HG02981 (cell line): ENCODE measurements at regions not wholly inside any gene's neighbourhood (a gene's known extent, or its start where the extent isn't known, plus 50 kb on each side); places are given as distances from the start of the nearest gene placed in this dataset.
"Not testable (repeated sequence)": the region's sequence is repeated elsewhere in the genome, so short reads cannot be mapped to it uniquely, and the experiment has no call there.

Experiments
- ATAC-seq: cut with Tn5 transposase; IDR thresholded peaks from one replicate; pipeline ENCODE4 v1.9.1; 2021; ENCODE audit warnings: mild to moderate bottlenecking, moderate library complexity; ENCODE audit not compliant: unreplicated experiment

GRCh38 chr1:157235307-157235706 lies 97.1 kb upstream of the ETV3 start:
- no peak for ATAC-seq

- no peak for ATAC-seq
Observed at GRCh38 chr1:157234705-157235273, 96.6 kb upstream of the ETV3 start.

GRCh38 chr1:157233131-157233530 lies 94.9 kb upstream of the ETV3 start:
- peak; percentile 81 for ATAC-seq

GRCh38 chr1:157231846-157232525 lies 93.8 kb upstream of the ETV3 start:
- no peak for ATAC-seq

GRCh38 chr1:157230500-157230899 lies 92.3 kb upstream of the ETV3 start:
- ATAC-seq: no peak

GRCh38 chr1:157227700-157228099 lies 89.5 kb upstream of the ETV3 start:
- ATAC-seq: no peak

GRCh38 chr1:157226739-157227138 lies 88.5 kb upstream of the ETV3 start:
- no peak for ATAC-seq

GRCh38 chr1:157219600-157219999 lies 81.4 kb upstream of the ETV3 start:
- ATAC-seq: no peak

GRCh38 chr1:157219182-157219581 lies 81.0 kb upstream of the ETV3 start:
- ATAC-seq: no peak

- no peak for ATAC-seq
Observed at GRCh38 chr1:157218671-157219070, 80.5 kb upstream of the ETV3 start.

- no peak for ATAC-seq
Observed at GRCh38 chr1:157217486-157217885, 79.3 kb upstream of the ETV3 start.

GRCh38 chr1:157213836-157214235 lies 75.6 kb upstream of the ETV3 start:
- no peak for ATAC-seq

- ATAC-seq: no peak
Observed at GRCh38 chr1:157209514-157209913, 71.3 kb upstream of the ETV3 start.

GRCh38 chr1:157205982-157206381 lies 67.8 kb upstream of the ETV3 start:
- ATAC-seq: not testable (repeated sequence)

GRCh38 chr1:157203166-157203565 lies 65.0 kb upstream of the ETV3 start:
- ATAC-seq: no peak

- ATAC-seq: no peak
Observed at GRCh38 chr1:157202331-157202730, 64.1 kb upstream of the ETV3 start.

- ATAC-seq: no peak
Observed at GRCh38 chr1:157201767-157202166, 63.6 kb upstream of the ETV3 start.

GRCh38 chr1:157200451-157200850 lies 62.3 kb upstream of the ETV3 start:
- no peak for ATAC-seq

- no peak for ATAC-seq
Observed at GRCh38 chr1:157199421-157199755, 61.2 kb upstream of the ETV3 start.

GRCh38 chr1:157198619-157199420 lies 60.6 kb upstream of the ETV3 start:
- ATAC-seq: no peak

GRCh38 chr1:157197906-157198435 lies 59.8 kb upstream of the ETV3 start:
- no peak for ATAC-seq
